ENCODE measurements at regions not wholly inside any gene's neighbourhood (a gene's known extent, or its start where the extent isn't known, plus 50 kb on each side); places are given as distances from the start of the nearest gene placed in this dataset.

- in situ Hi-C loops (cut with MboI; ENCODE audit: low pct_ligation_motif_present in 1 of 4, low pct_unique_long_range_greater_than_20kb in 1 of 4, low sequenced_read_pairs in 3 of 4) = no loop called here
- H3K9me3 ChIP-seq = no peaks in the 10 kb centered on the region
- DNase-seq = no peak
- no peak overlapping the region for H3K27ac ChIP-seq
- TF ChIP-seq CTCF (IDR thresholded peaks at IDR 0.05) (no peak), POLR2AphosphoS5 (IDR thresholded peaks at IDR 0.05) (no peak), POLR2A (IDR thresholded peaks at IDR 0.05) (no peak), EP300 (IDR thresholded peaks at IDR 0.05; ENCODE audit: low read depth) (no peak)
- no peaks in the 10 kb centered on the region for H3K36me3 ChIP-seq
- no peak overlapping the region for H3K4me3 ChIP-seq
- WGBS, 2 donors (ENCODE audit: low coverage in 1 of 2) = 69% methylated on average over 11 of the region's 11 CpGs; no CpG with 5 or more reads in 1 of the 2 donors
- intact Hi-C loops (cut with DNase I; ENCODE audit: low total_unique reads) = no loop called here
- H3K27me3 ChIP-seq = no peaks in the 10 kb centered on the region
- no peaks in the 10 kb centered on the region for H3K4me1 ChIP-seq
Measured at GRCh38 chr15:25624504-25625177, 185.8 kb upstream of the UBE3A start.

- TF ChIP-seq POLR2A (IDR thresholded peaks at IDR 0.05) (no peak), EP300 (IDR thresholded peaks at IDR 0.05; ENCODE audit: low read depth) (no peak), POLR2AphosphoS5 (IDR thresholded peaks at IDR 0.05) (no peak), CTCF (IDR thresholded peaks at IDR 0.05) (no peak)
- DNase-seq = no peak
- H3K9me3 ChIP-seq = no peaks in the 10 kb centered on the region
- no peak overlapping the region for H3K4me3 ChIP-seq
- in situ Hi-C loops (cut with MboI; ENCODE audit: low pct_ligation_motif_present in 1 of 4, low pct_unique_long_range_greater_than_20kb in 1 of 4, low sequenced_read_pairs in 3 of 4) = no loop called here
- 63 to 67% methylated on average over 1 to 5 of the region's 5 CpGs for WGBS, 2 donors (ENCODE audit: low coverage in 1 of 2)
- H3K27ac ChIP-seq = no peak overlapping the region
- no peaks in the 10 kb centered on the region for H3K27me3 ChIP-seq
- H3K4me1 ChIP-seq = no peaks in the 10 kb centered on the region
- intact Hi-C loops (cut with DNase I; ENCODE audit: low total_unique reads) = no loop called here
- no peaks in the 10 kb centered on the region for H3K36me3 ChIP-seq
Measured at GRCh38 chr15:25623708-25624107, 184.9 kb upstream of the UBE3A start.

GRCh38 chr15:25620466-25620865 lies 181.6 kb upstream of the UBE3A start:
- no peaks in the 10 kb centered on the region for H3K27me3 ChIP-seq
- WGBS, 2 donors (ENCODE audit: low coverage in 1 of 2) = 70 to 74% methylated on average over 4 of the region's 4 CpGs
- no peaks in the 10 kb centered on the region for H3K4me1 ChIP-seq
- intact Hi-C loops (cut with DNase I; ENCODE audit: low total_unique reads) = no loop called here
- in situ Hi-C loops (cut with MboI; ENCODE audit: low pct_ligation_motif_present in 1 of 4, low pct_unique_long_range_greater_than_20kb in 1 of 4, low sequenced_read_pairs in 3 of 4) = no loop called here
- no peak overlapping the region for H3K27ac ChIP-seq
- no peak overlapping the region for H3K4me3 ChIP-seq
- H3K36me3 ChIP-seq = no peaks in the 10 kb centered on the region
- no peak for DNase-seq
- no peaks in the 10 kb centered on the region for H3K9me3 ChIP-seq
- no peak for TF ChIP-seq CTCF (IDR thresholded peaks at IDR 0.05)

DNA sequence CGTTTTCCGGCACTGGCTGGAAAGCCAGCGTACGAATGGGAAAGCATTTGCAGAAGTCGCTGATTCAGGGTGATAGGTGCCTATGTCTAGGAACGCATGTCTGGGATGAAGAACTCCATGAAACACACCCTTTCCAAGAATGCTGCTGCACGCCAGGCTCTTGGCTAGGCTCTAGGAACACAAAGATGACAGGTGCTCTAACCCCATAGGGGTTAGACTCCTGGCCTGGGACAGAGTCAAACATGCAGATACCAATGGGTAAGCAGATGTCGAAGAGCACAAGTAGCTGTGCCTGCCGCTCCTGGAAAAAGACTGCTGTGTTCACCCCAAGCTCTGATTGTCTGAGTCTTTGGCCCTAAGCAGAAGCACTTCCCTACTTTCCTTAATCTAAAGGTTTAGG lies 180.9 kb upstream of the UBE3A start:
- H3K36me3 ChIP-seq = no peaks in the 10 kb centered on the region
- no peaks in the 10 kb centered on the region for H3K9me3 ChIP-seq
- no peak overlapping the region for H3K4me3 ChIP-seq
- intact Hi-C loops (cut with DNase I; ENCODE audit: low total_unique reads) = no loop called here
- DNase-seq = no peak
- TF ChIP-seq CTCF (IDR thresholded peaks at IDR 0.05) (no peak), EP300 (IDR thresholded peaks at IDR 0.05; ENCODE audit: low read depth) (no peak), POLR2AphosphoS5 (IDR thresholded peaks at IDR 0.05) (no peak), POLR2A (IDR thresholded peaks at IDR 0.05) (no peak)
- H3K27ac ChIP-seq = no peak overlapping the region
- no peaks in the 10 kb centered on the region for H3K4me1 ChIP-seq
- in situ Hi-C loops (cut with MboI; ENCODE audit: low pct_ligation_motif_present in 1 of 4, low pct_unique_long_range_greater_than_20kb in 1 of 4, low sequenced_read_pairs in 3 of 4) = no loop called here
- H3K27me3 ChIP-seq = no peaks in the 10 kb centered on the region
- WGBS, 2 donors (ENCODE audit: low coverage in 1 of 2) = 84 to 100% methylated on average over 1 to 9 of the region's 9 CpGs

Measured in transverse colon (tissue), 4 donors.